Muscle layer of colon (tissue), 2 donors: ENCODE measurements at regions not wholly inside any gene's neighbourhood (a gene's known extent, or its start where the extent isn't known, plus 50 kb on each side); places are given as distances from the start of the nearest gene placed in this dataset.
A peak's percentile ranks its signal among the peaks of the same experiment; 100 is the strongest.
"Not testable (repeated sequence)": the region's sequence is repeated elsewhere in the genome, so short reads cannot be mapped to it uniquely, and the experiment has no call there.

ENCODE experiments used
- H3K27ac ChIP-seq: one replicate; pipeline ENCODE4 v1.7.0; 2013; ENCODE audit warnings: low read depth, mild to moderate bottlenecking, low read length, moderate library complexity
- H3K27me3 ChIP-seq, 2 donors: one replicate each; pipeline ENCODE4 v1.7.0; 2013; ENCODE audit warnings: low read length in 2 of 2, mild to moderate bottlenecking in 2 of 2; ENCODE audit not compliant: insufficient read depth in 2 of 2, control insufficient read depth in 1 of 2
- H3K36me3 ChIP-seq: one replicate; pipeline ENCODE4 v1.7.0; 2013; ENCODE audit warnings: mild to moderate bottlenecking, low read length; ENCODE audit not compliant: insufficient read depth
- H3K4me1 ChIP-seq: one replicate; pipeline ENCODE4 v1.7.0; 2013; ENCODE audit warnings: mild to moderate bottlenecking, low read length; ENCODE audit not compliant: insufficient read depth
- H3K4me3 ChIP-seq, 2 donors: one replicate each; pipeline ENCODE4 v1.7.0; 2013; ENCODE audit warnings: low read length in 2 of 2, low read depth in 1 of 2, mild to moderate bottlenecking in 1 of 2, moderate library complexity in 1 of 2
- H3K9ac ChIP-seq: one replicate; pipeline ENCODE4 v1.7.0; 2013; ENCODE audit warnings: low read length
- H3K9me3 ChIP-seq: one replicate; pipeline ENCODE4 v1.7.0; 2013; ENCODE audit warnings: mild to moderate bottlenecking, low read length
- donor health status: abdominal sarcoma.
- donor health status: Adenocarcinoma of cecum.

GRCh38 chr7:19567011-19567410 lies 141.8 kb downstream of the POLR1F start:
- Histone ChIP-seq H3K9me3 (no peaks in the 10 kb centered on the region), H3K9ac (no peak overlapping the region), H3K27me3 (no peaks in the 10 kb centered on the region), H3K4me1 (no peaks in the 10 kb centered on the region), H3K4me3 (no peak overlapping the region), H3K27ac (no peak overlapping the region), H3K36me3 (no peaks in the 10 kb centered on the region)

GRCh38 chr7:19565602-19566001 lies 143.2 kb downstream of the POLR1F start:
- Histone ChIP-seq H3K27me3 (no peaks in the 10 kb centered on the region), H3K4me3 (no peak overlapping the region), H3K9me3 (no peaks in the 10 kb centered on the region), H3K9ac (no peak overlapping the region), H3K4me1 (no peaks in the 10 kb centered on the region), H3K36me3 (no peaks in the 10 kb centered on the region), H3K27ac (no peak overlapping the region)

GRCh38 chr7:19561121-19561805 lies 147.6 kb downstream of the POLR1F start:
- Histone ChIP-seq H3K27me3 (no peaks in the 10 kb centered on the region), H3K36me3 (no peaks in the 10 kb centered on the region), H3K27ac (no peak overlapping the region), H3K4me1 (no peaks in the 10 kb centered on the region), H3K4me3 (no peak overlapping the region), H3K9me3 (no peaks in the 10 kb centered on the region), H3K9ac (no peak overlapping the region)

GRCh38 chr7:19560111-19560883 lies 148.5 kb downstream of the POLR1F start:
- Histone ChIP-seq H3K27ac (no peak overlapping the region), H3K4me3 (no peak overlapping the region), H3K9me3 (no peaks in the 10 kb centered on the region), H3K36me3 (no peaks in the 10 kb centered on the region), H3K9ac (no peak overlapping the region), H3K27me3 (no peaks in the 10 kb centered on the region), H3K4me1 (no peaks in the 10 kb centered on the region)

GRCh38 chr7:19558527-19558926 lies 150.3 kb downstream of the POLR1F start:
- peaks cover 7% of the 10 kb centered on the region for H3K4me1 ChIP-seq
- no peaks in the 10 kb centered on the region for H3K9me3 ChIP-seq
- no peak overlapping the region for H3K9ac ChIP-seq
- no peak overlapping the region for H3K4me3 ChIP-seq
- no peaks in the 10 kb centered on the region for H3K36me3 ChIP-seq
- no peak overlapping the region for H3K27ac ChIP-seq
- H3K27me3 ChIP-seq = no peaks in the 10 kb centered on the region

DNA sequence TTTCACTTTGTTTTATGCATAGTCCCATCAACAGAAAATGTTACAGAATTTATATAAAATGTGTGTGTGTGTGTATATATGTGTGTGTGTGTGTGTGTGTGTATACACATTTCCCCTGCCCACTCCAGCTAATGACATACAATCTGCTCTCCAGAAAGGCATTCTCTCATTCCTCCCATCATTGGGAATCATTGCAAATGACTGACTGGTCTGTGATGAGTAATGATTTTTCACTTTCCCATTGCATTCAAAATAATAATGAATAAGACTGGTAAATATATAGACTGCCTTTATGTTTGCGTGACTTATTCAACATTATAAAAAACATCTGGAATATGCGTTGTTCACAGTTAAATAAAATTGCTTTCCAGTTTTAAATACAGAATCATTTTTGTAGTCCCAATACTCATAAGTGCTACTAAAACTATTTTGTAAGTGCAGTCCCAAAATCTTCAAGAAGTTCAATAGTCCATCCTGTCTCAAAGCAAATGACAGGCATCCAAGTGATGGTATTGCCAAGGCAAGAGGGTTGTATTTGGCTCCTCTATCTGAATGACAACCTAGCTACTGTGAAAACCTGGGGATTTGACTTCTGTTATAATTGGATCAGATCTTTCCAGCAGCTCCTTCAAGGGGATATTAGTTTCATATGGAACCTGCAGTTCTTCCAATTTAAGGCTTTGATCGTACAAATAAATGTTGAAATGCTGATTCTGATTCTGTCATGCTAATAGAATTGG lies 150.9 kb downstream of the POLR1F start:
- no peaks in the 10 kb centered on the region for H3K27me3 ChIP-seq
- no peaks in the 10 kb centered on the region for H3K36me3 ChIP-seq
- H3K27ac ChIP-seq = no peak overlapping the region
- peaks cover 7% of the 10 kb centered on the region for H3K4me1 ChIP-seq
- no peak overlapping the region for H3K4me3 ChIP-seq
- no peak overlapping the region for H3K9ac ChIP-seq
- no peaks in the 10 kb centered on the region for H3K9me3 ChIP-seq

DNA sequence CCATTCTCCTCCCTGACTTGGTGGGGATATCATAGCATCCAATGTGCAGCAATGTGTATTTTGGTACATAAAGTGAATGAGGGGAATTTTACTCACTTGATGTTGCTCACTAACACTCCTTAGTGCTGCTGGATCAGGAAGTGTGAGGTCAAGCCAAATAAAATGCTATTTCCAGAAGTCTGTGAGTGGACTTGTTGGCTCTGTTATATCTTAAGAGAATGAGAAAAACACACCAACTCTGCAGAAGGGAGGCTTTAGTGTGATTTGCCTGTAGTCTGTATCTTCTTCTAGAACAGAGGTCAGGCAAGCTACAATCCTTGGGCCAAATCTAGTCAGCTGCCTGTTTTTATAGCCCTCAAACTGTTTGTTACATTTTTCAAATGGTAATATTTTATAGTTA lies 154.3 kb downstream of the POLR1F start:
- H3K4me1 ChIP-seq = peaks cover 7% of the 10 kb centered on the region
- H3K27me3 ChIP-seq = no peaks in the 10 kb centered on the region
- no peak overlapping the region for H3K9ac ChIP-seq
- H3K9me3 ChIP-seq = no peaks in the 10 kb centered on the region
- H3K4me3 ChIP-seq = no peak overlapping the region
- no peaks in the 10 kb centered on the region for H3K36me3 ChIP-seq
- no peak overlapping the region for H3K27ac ChIP-seq

GRCh38 chr7:19552576-19552975 lies 156.3 kb downstream of the POLR1F start:
- H3K27ac ChIP-seq = no peak overlapping the region

GRCh38 chr7:19549246-19549645 lies 159.6 kb downstream of the POLR1F start:
- H3K36me3 ChIP-seq, H3K27me3 ChIP-seq, H3K27ac ChIP-seq, H3K4me3 ChIP-seq, H3K4me1 ChIP-seq, H3K9ac ChIP-seq, H3K9me3 ChIP-seq: not testable (repeated sequence)

More at GRCh38 chr7:19552576-19552975, 156.3 kb downstream of the POLR1F start:
- H3K4me1 ChIP-seq = peaks cover 7% of the 10 kb centered on the region
- no peaks in the 10 kb centered on the region for H3K27me3 ChIP-seq
- H3K4me3 ChIP-seq = no peak overlapping the region
- no peaks in the 10 kb centered on the region for H3K9me3 ChIP-seq
- H3K9ac ChIP-seq = no peak overlapping the region
- no peaks in the 10 kb centered on the region for H3K36me3 ChIP-seq

- no peaks in the 10 kb centered on the region for H3K27me3 ChIP-seq
- no peak overlapping the region for H3K27ac ChIP-seq
- H3K9ac ChIP-seq = no peak overlapping the region
- H3K9me3 ChIP-seq = no peaks in the 10 kb centered on the region
- peaks cover 5% of the 10 kb centered on the region for H3K4me1 ChIP-seq
- no peaks in the 10 kb centered on the region for H3K36me3 ChIP-seq
- H3K4me3 ChIP-seq = peak overlapping the region in 1 of 2 donors; percentile 19
These were observed 170.9 kb downstream of the POLR1F start for GRCh38 chr7:19537942-19538401.

DNA sequence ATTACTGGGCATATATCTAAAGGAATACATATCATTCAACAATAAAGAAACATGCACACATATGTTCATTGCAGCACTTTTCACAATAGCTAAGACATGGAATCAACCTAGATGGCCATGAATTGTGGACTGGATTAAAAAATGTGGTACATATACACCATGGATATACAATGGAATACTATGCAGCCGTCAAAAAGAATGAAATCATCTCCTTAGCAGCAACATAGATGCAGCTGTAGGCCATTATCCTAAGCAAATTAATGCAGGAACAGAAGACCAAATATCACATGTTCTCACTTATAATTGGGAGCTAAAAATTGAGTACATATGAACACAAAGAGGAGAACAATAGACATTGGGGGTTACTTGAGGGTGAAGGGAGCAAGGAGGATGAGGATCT lies 175.6 kb downstream of the POLR1F start:
- no peak overlapping the region for H3K27ac ChIP-seq
- H3K27me3 ChIP-seq = no peaks in the 10 kb centered on the region
- H3K36me3 ChIP-seq = no peaks in the 10 kb centered on the region
- H3K4me1 ChIP-seq = peaks cover 5% of the 10 kb centered on the region
- no peak overlapping the region for H3K9ac ChIP-seq
- H3K9me3 ChIP-seq = no peaks in the 10 kb centered on the region
- no peak overlapping the region for H3K4me3 ChIP-seq
